ENCODE measurements at regions not wholly inside any gene's neighbourhood (a gene's known extent, or its start where the extent isn't known, plus 50 kb on each side); places are given as distances from the start of the nearest gene placed in this dataset.

GRCh38 chr2:236998236-236998635, 87.5 kb upstream of the COPS8 start:
- TF ChIP-seq, protein P1, sequence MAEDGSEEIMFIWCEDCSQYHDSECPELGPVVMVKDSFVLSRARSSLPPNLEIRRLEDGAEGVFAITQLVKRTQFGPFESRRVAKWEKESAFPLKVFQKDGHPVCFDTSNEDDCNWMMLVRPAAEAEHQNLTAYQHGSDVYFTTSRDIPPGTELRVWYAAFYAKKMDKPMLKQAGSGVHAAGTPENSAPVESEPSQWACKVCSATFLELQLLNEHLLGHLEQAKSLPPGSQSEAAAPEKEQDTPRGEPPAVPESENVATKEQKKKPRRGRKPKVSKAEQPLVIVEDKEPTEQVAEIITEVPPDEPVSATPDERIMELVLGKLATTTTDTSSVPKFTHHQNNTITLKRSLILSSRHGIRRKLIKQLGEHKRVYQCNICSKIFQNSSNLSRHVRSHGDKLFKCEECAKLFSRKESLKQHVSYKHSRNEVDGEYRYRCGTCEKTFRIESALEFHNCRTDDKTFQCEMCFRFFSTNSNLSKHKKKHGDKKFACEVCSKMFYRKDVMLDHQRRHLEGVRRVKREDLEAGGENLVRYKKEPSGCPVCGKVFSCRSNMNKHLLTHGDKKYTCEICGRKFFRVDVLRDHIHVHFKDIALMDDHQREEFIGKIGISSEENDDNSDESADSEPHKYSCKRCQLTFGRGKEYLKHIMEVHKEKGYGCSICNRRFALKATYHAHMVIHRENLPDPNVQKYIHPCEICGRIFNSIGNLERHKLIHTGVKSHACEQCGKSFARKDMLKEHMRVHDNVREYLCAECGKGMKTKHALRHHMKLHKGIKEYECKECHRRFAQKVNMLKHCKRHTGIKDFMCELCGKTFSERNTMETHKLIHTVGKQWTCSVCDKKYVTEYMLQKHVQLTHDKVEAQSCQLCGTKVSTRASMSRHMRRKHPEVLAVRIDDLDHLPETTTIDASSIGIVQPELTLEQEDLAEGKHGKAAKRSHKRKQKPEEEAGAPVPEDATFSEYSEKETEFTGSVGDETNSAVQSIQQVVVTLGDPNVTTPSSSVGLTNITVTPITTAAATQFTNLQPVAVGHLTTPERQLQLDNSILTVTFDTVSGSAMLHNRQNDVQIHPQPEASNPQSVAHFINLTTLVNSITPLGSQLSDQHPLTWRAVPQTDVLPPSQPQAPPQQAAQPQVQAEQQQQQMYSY (CRISPR knock-in tag; IDR thresholded peaks at IDR 0.05): no peak
- TF ChIP-seq EZH2 (conservative IDR thresholded peaks at IDR 0.05; ENCODE audit: low read depth, low read length) (no peak), FOSL2 (CRISPR knock-in tag; IDR thresholded peaks at IDR 0.05) (no peak), NKX3-1 (CRISPR knock-in tag; IDR thresholded peaks at IDR 0.05) (no peak), ZNF317 (CRISPR knock-in tag; IDR thresholded peaks at IDR 0.05) (no peak), MYC (CRISPR knock-in tag; IDR thresholded peaks at IDR 0.05; ENCODE audit: borderline replicate concordance) (no peak), EP300 (IDR thresholded peaks at IDR 0.05; ENCODE audit: low read depth in 2 of 2, low read length in 2 of 2) (no peak), EP300 (CRISPR knock-in tag; IDR thresholded peaks at IDR 0.05; ENCODE audit: borderline replicate concordance) (no peak), TAF1 (CRISPR knock-in tag; IDR thresholded peaks at IDR 0.05) (no peak)

Data from HepG2 (cell line).